GM06990 (cell line): ENCODE measurements at regions not wholly inside any gene's neighbourhood (a gene's known extent, or its start where the extent isn't known, plus 50 kb on each side); places are given as distances from the start of the nearest gene placed in this dataset.

Experiments
- DNase-seq: peaks from one replicate; pipeline ENCODE4 v3.0.0-alpha.2; 2011; ENCODE audit not compliant: insufficient read length; ENCODE audit errors: extremely low read depth
- H3K27me3 ChIP-seq: replicated peaks from 2 replicates; pipeline ENCODE4 v1.6.0; 2011; ENCODE audit warnings: low read length; ENCODE audit not compliant: control insufficient read depth, insufficient read depth
- H3K36me3 ChIP-seq: 2 replicates; pipeline ENCODE4 v1.5.1; 2011; ENCODE audit warnings: low read length; ENCODE audit not compliant: control insufficient read depth, insufficient read depth
- H3K4me3 ChIP-seq: replicated peaks from 2 replicates; pipeline ENCODE4 v1.5.1; 2011; ENCODE audit warnings: low read depth, mild to moderate bottlenecking, control low read depth, low read length
- TF ChIP-seq, protein P1 (sequence below): IDR thresholded peaks from 2 replicates; pipeline ENCODE4 v1.5.1; 2011; ENCODE audit warnings: low read length, control low read depth, mild to moderate bottlenecking, inconsistent platforms; ENCODE audit not compliant: insufficient read depth, poor library complexity, severe bottlenecking

DNA sequence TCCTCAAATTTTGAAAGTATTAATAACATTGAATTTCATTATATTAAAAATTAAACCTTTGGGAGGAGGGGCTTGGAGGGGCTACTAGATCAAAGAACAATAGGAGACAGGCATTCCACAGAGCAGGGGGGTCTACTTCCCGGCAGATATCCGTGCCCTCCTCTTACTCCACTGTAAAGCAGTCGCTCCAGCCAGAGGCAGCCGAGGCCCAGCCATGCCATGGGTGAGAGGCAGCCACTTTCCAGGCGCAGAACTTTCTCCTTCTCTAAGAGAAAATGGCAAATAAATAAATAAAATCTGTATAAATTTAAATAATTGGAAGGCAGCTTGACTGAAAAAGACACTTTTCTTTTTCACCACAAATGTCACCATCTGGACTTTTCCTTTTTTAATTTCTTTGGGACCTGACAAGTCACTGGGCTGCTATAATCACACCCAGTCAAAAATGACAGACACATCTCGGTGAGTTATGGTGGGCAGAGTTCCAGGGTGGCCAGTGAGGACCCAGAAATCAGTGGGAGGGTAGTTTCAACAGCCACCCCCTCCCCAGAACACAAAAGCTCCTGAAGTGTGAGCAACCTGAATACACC lies 302.2 kb upstream of the SMARCA2 start:
- Histone ChIP-seq H3K36me3 (no peaks in the 10 kb centered on the region), H3K4me3 (no peak overlapping the region), H3K27me3 (no peaks in the 10 kb centered on the region)
- TF ChIP-seq, protein P1, sequence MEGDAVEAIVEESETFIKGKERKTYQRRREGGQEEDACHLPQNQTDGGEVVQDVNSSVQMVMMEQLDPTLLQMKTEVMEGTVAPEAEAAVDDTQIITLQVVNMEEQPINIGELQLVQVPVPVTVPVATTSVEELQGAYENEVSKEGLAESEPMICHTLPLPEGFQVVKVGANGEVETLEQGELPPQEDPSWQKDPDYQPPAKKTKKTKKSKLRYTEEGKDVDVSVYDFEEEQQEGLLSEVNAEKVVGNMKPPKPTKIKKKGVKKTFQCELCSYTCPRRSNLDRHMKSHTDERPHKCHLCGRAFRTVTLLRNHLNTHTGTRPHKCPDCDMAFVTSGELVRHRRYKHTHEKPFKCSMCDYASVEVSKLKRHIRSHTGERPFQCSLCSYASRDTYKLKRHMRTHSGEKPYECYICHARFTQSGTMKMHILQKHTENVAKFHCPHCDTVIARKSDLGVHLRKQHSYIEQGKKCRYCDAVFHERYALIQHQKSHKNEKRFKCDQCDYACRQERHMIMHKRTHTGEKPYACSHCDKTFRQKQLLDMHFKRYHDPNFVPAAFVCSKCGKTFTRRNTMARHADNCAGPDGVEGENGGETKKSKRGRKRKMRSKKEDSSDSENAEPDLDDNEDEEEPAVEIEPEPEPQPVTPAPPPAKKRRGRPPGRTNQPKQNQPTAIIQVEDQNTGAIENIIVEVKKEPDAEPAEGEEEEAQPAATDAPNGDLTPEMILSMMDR: no peak
- no peak for DNase-seq

DNA sequence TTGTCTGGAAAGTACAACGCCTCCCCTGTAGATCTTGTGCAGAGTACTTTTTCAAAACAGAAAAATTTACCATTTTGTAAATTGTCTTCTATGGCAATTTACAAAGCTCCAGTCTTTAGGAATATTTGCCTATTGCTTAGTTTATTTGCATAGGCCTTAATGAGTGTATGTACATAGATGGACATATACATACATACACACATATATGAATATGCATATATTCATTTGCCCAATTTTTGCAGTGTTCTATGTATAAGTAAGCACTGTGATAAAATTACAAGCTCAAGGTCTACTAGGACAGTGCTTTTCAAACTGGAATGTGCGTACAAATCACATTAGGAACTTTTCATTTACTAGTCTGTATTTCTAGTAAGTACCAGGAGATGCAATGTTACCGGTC lies 301.3 kb upstream of the SMARCA2 start:
- TF ChIP-seq, protein P1: no peak
- Histone ChIP-seq H3K27me3 (no peaks in the 10 kb centered on the region), H3K4me3 (no peak overlapping the region), H3K36me3 (no peaks in the 10 kb centered on the region)
- no peak for DNase-seq

DNA sequence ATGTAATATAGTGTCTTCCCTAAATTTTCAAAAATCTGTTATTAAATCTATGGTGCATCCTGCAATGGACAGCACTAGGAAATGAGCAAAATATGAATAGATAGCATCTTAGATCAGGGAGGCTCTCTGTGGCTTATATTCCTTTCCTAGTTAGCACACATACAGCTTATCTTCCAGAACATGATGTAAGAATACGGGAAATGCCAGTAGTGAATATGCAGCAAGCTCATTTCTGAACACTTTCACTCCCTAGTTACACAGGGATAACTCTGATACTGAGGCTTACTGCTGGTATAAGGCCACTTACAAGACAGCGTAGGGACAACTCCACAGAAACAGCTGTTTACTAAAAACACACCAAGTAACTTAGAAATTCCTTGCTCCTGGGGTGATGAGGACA lies 297.3 kb upstream of the SMARCA2 start:
- no peaks in the 10 kb centered on the region for H3K27me3 ChIP-seq
- DNase-seq: no peak

DNA sequence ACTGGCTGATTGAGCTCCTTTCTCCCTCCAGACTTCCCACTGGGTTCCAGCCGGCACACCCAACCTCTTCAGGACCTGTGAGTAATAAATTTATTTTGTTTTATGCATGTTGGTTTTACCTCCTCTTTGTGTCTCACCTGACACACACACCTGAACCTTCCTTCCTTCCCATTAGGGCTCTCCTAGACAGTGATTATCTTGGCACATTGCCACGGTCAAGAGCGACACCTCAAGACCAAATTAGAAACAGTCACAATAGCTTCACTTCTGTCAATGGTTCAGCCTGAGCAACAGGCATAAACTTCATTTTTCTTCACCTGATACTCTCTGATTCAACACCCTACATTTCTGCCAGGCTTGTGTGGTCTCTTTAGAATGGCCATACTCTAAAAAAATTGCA lies 296.3 kb upstream of the SMARCA2 start:
- Histone ChIP-seq H3K36me3 (no peaks in the 10 kb centered on the region), H3K4me3 (no peak overlapping the region), H3K27me3 (no peaks in the 10 kb centered on the region)
- no peak for DNase-seq
- TF ChIP-seq, protein P1: no peak

More for the DNA sequence above, 297.3 kb upstream of the SMARCA2 start:
- H3K4me3 ChIP-seq: no peak overlapping the region
- no peaks in the 10 kb centered on the region for H3K36me3 ChIP-seq
- TF ChIP-seq, protein P1: no peak

DNA sequence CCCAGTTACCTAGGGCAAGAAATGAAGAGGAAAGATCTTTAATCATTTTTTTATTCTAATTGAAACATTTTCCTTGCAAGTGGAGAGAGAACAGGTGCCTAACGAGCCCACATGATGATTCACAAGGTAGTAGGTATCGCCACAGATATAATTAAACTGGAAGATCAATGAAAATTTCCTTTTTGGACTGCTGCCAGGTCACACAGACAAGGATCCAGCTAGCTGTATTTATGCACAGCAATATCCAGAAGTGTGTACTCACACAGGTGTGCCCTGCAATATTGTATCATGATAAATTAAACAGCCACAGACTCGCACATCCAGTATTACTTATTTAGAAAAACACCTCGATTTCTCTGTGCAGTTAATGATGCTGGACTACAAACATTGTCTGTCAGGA lies 294.0 kb upstream of the SMARCA2 start:
- DNase-seq: no peak
- TF ChIP-seq, protein P1: no peak
- Histone ChIP-seq H3K4me3 (no peak overlapping the region), H3K27me3 (no peaks in the 10 kb centered on the region), H3K36me3 (no peaks in the 10 kb centered on the region)

- DNase-seq: no peak
- TF ChIP-seq, protein P1: no peak
- Histone ChIP-seq H3K36me3 (no peaks in the 10 kb centered on the region), H3K27me3 (no peaks in the 10 kb centered on the region), H3K4me3 (no peak overlapping the region)
These were observed 292.7 kb upstream of the SMARCA2 start for GRCh38 chr9:1722404-1722803.
